OCI-LY1 (cell line): ENCODE measurements at regions not wholly inside any gene's neighbourhood (a gene's known extent, or its start where the extent isn't known, plus 50 kb on each side); places are given as distances from the start of the nearest gene placed in this dataset.

Source experiments
- CTCF ChIP-seq: fragments of 200-600 bp; sonication (generic), shearing (Covaris generic); IDR thresholded peaks from 2 replicates; pipeline ENCODE4 v1.5.1; 2017; ENCODE audit warnings: mild to moderate bottlenecking, antibody characterized with exemption, low read length, moderate library complexity, mixed read lengths
- EZH2 ChIP-seq: fragments of 200-600 bp; sonication (generic), shearing (Covaris generic); IDR thresholded peaks from 2 replicates; pipeline ENCODE4 v1.8.0; 2017; ENCODE audit warnings: borderline replicate concordance, mixed run types, mild to moderate bottlenecking, antibody characterized with exemption, low read length, moderate library complexity, mixed read lengths

- no peak for TF ChIP-seq CTCF
- no peak for TF ChIP-seq EZH2
These were observed 553.1 kb upstream of the MAN1A1 start for GRCh38 chr6:119902681-119903080.
